Mononuclear cell (primary cell): ENCODE measurements at regions not wholly inside any gene's neighbourhood (a gene's known extent, or its start where the extent isn't known, plus 50 kb on each side); places are given as distances from the start of the nearest gene placed in this dataset.

Experiments used
- H3K27me3 ChIP-seq: 2 replicates; pipeline ENCODE4 v1.6.0; 2011; ENCODE audit warnings: low read length, control low read depth; ENCODE audit not compliant: insufficient read depth
- H3K4me1 ChIP-seq: 2 replicates; pipeline ENCODE4 v1.5.1; 2011; ENCODE audit warnings: mild to moderate bottlenecking, low read length, control low read depth; ENCODE audit not compliant: insufficient read depth
- H3K4me3 ChIP-seq: 2 replicates; pipeline ENCODE4 v1.5.1; 2011; ENCODE audit warnings: mild to moderate bottlenecking, low read length, moderate library complexity
- H3K9me3 ChIP-seq: 2 replicates; pipeline ENCODE4 v1.5.1; 2011; ENCODE audit warnings: low read depth, mild to moderate bottlenecking, control low read depth, low read length

DNA sequence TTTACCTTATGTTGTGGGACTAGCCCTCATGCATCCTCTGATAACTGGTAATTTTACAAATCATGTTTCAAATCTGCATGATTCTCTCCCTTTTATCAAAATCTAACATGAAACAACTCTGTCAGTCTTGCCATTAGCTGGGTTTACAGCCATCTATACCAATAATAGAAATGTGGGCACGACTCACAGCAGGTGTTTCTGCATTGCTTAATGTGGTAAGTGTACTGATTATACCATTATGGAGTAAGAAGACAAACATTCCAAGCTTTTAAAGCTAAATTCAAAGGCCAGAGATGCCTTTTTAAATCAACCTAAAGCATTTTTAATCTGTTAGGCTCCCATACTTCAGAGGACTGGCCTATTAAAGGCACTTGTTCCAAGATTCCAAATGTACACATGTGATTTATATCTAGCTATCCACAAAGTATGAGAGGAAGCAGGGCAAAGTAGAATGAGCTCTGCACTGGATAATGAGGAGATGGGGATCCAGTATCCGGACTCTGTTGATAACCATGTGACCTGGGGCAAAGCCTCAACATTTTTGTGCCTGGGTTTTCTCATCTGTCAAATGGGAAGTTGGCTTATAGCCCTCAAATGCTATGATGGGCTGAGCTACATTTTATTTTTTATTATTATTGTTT lies 52.3 kb upstream of the FUT8 start:
- Histone ChIP-seq H3K4me3 (no peak overlapping the region), H3K27me3 (no peaks in the 10 kb centered on the region), H3K9me3 (no peaks in the 10 kb centered on the region), H3K4me1 (peaks cover 5% of the 10 kb centered on the region)

DNA sequence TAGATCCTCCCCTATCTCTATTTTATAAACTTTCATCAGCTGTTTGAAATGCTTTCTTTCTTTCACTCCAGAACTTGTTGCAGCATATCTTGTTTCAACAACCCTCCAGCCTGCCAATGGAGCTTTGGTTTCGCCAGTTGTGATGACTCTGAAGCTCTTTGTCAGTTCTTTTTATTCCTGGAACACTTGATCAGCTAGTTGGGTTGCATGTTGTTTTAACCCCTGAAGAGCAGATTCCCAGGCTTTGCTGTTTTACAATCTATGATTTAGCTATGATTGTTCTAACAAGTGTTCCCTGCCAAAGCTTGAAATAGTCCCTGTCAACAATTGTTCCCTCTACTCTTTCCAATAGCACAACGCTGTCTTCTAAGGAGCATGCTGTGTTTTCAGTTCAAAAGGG lies 50.6 kb upstream of the FUT8 start:
- no peaks in the 10 kb centered on the region for H3K9me3 ChIP-seq
- no peaks in the 10 kb centered on the region for H3K27me3 ChIP-seq
- H3K4me3 ChIP-seq: no peak overlapping the region
- no peaks in the 10 kb centered on the region for H3K4me1 ChIP-seq
